ENCODE measurements at regions not wholly inside any gene's neighbourhood (a gene's known extent, or its start where the extent isn't known, plus 50 kb on each side); places are given as distances from the start of the nearest gene placed in this dataset.

- TF ChIP-seq POLR2AphosphoS5 (IDR thresholded peaks at IDR 0.05) (no peak), CTCF (IDR thresholded peaks at IDR 0.05) (no peak), POLR2A (IDR thresholded peaks at IDR 0.05) (no peak)
- H3K36me3 ChIP-seq: no peaks in the 10 kb centered on the region
- no peak for DNase-seq (ENCODE audit: low spot score in 2 of 2)
- H3K9me3 ChIP-seq: no peaks in the 10 kb centered on the region
- H3K27ac ChIP-seq: no peak overlapping the region
- intact Hi-C loops (cut with DNase I; ENCODE audit: low total_unique reads): no loop called here
- no peaks in the 10 kb centered on the region for H3K27me3 ChIP-seq
- H3K4me3 ChIP-seq: no peak overlapping the region
- no peaks in the 10 kb centered on the region for H3K4me1 ChIP-seq
Measured at GRCh38 chr11:15613251-15613650, 498.5 kb downstream of the INSC start.

- no peaks in the 10 kb centered on the region for H3K4me1 ChIP-seq
- no peak overlapping the region for H3K27ac ChIP-seq
- intact Hi-C loops (cut with DNase I; ENCODE audit: low total_unique reads): no loop called here
- TF ChIP-seq CTCF (IDR thresholded peaks at IDR 0.05): no peak
- no peak for TF ChIP-seq POLR2A (IDR thresholded peaks at IDR 0.05)
- DNase-seq (ENCODE audit: low spot score in 2 of 2): no peak
- no peak overlapping the region for H3K4me3 ChIP-seq
- H3K9me3 ChIP-seq: no peaks in the 10 kb centered on the region
- H3K36me3 ChIP-seq: no peaks in the 10 kb centered on the region
- no peaks in the 10 kb centered on the region for H3K27me3 ChIP-seq
Measured at GRCh38 chr11:15613789-15614188, 499.1 kb downstream of the INSC start.

- Histone ChIP-seq H3K36me3 (no peaks in the 10 kb centered on the region), H3K4me1 (no peaks in the 10 kb centered on the region), H3K27ac (no peak overlapping the region), H3K27me3 (no peaks in the 10 kb centered on the region), H3K9me3 (no peaks in the 10 kb centered on the region), H3K4me3 (no peak overlapping the region)
- intact Hi-C loops (cut with DNase I; ENCODE audit: low total_unique reads): no loop called here
- TF ChIP-seq CTCF (IDR thresholded peaks at IDR 0.05): no peak
- TF ChIP-seq POLR2A (IDR thresholded peaks at IDR 0.05): no peak
- no peak for TF ChIP-seq POLR2AphosphoS5 (IDR thresholded peaks at IDR 0.05)
- no peak for DNase-seq (ENCODE audit: low spot score in 2 of 2)
Measured at GRCh38 chr11:15615398-15616096, 500.8 kb downstream of the INSC start.

GRCh38 chr11:15616130-15617105, 501.7 kb downstream of the INSC start:
- no peak overlapping the region for H3K27ac ChIP-seq
- H3K4me3 ChIP-seq: no peak overlapping the region
- intact Hi-C loops (cut with DNase I; ENCODE audit: low total_unique reads): no loop called here
- H3K9me3 ChIP-seq: no peaks in the 10 kb centered on the region
- DNase-seq (ENCODE audit: low spot score in 2 of 2): no peak
- no peak for TF ChIP-seq POLR2AphosphoS5 (IDR thresholded peaks at IDR 0.05)
- no peak for TF ChIP-seq POLR2A (IDR thresholded peaks at IDR 0.05)
- TF ChIP-seq CTCF (IDR thresholded peaks at IDR 0.05): no peak
- H3K4me1 ChIP-seq: no peaks in the 10 kb centered on the region
- H3K27me3 ChIP-seq: no peaks in the 10 kb centered on the region
- H3K36me3 ChIP-seq: no peaks in the 10 kb centered on the region

- no peaks in the 10 kb centered on the region for H3K27me3 ChIP-seq
- no peaks in the 10 kb centered on the region for H3K4me1 ChIP-seq
- no peaks in the 10 kb centered on the region for H3K9me3 ChIP-seq
- no peak for DNase-seq (ENCODE audit: low spot score in 2 of 2)
- intact Hi-C loops (cut with DNase I; ENCODE audit: low total_unique reads): no loop called here
- H3K4me3 ChIP-seq: no peak overlapping the region
- no peak for TF ChIP-seq POLR2A (IDR thresholded peaks at IDR 0.05)
- no peak for TF ChIP-seq CTCF (IDR thresholded peaks at IDR 0.05)
- no peak for TF ChIP-seq POLR2AphosphoS5 (IDR thresholded peaks at IDR 0.05)
- H3K27ac ChIP-seq: no peak overlapping the region
- H3K36me3 ChIP-seq: no peaks in the 10 kb centered on the region
Measured at GRCh38 chr11:15617126-15617525, 502.4 kb downstream of the INSC start.

All from breast epithelium (tissue), 4 donors.